NB4 (cell line): ENCODE measurements at regions not wholly inside any gene's neighbourhood (a gene's known extent, or its start where the extent isn't known, plus 50 kb on each side); places are given as distances from the start of the nearest gene placed in this dataset.

ENCODE experiments used
- DNase-seq: peaks from one replicate; pipeline ENCODE4 v3.0.0; 2010; ENCODE audit warnings: low read depth
- H3K4me3 ChIP-seq: one replicate; pipeline ENCODE4 v1.5.1; 2011; ENCODE audit warnings: mild to moderate bottlenecking, low read depth, low read length, moderate library complexity
- MYC ChIP-seq: IDR thresholded peaks from 2 replicates; pipeline ENCODE4 v1.6.1; 2011; ENCODE audit warnings: low read depth, low read length
- POLR2A ChIP-seq: IDR thresholded peaks from 2 replicates; pipeline ENCODE4 v1.6.1; 2011; ENCODE audit warnings: mild to moderate bottlenecking; ENCODE audit not compliant: insufficient read length; ENCODE audit errors: extremely low read depth
- TF ChIP-seq, protein P1 (sequence below): IDR thresholded peaks from 2 replicates; pipeline ENCODE4 v1.6.1; 2011; ENCODE audit warnings: low read depth, low read length
- TF ChIP-seq, protein P2 (sequence below): IDR thresholded peaks from one replicate; pipeline ENCODE4 v1.5.1; 2012; ENCODE audit warnings: low read depth, low read length

DNA sequence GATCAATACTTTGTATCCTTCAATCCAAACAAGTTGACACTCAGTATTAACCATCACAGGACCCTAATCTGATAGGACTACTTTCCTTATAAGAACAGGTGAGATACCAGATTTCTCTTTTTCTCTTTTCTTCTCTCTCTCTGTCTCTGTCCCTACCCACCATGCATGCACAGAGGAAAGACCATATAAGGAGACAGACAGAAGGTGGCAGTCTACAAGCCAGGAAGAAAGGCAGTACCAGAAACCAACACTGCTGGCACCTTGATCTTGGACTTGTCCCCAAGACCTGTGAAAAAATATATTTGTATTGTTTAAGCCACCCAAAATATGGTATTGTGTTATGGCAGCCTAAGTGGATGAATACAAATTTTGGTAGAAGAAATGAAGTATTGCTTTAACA is 156.2 kb upstream of the KCNH7 start:
- no peak for TF ChIP-seq POLR2A
- TF ChIP-seq, protein P1, sequence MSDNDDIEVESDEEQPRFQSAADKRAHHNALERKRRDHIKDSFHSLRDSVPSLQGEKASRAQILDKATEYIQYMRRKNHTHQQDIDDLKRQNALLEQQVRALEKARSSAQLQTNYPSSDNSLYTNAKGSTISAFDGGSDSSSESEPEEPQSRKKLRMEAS = no peak
- H3K4me3 ChIP-seq = no peak overlapping the region
- no peak for DNase-seq

DNA sequence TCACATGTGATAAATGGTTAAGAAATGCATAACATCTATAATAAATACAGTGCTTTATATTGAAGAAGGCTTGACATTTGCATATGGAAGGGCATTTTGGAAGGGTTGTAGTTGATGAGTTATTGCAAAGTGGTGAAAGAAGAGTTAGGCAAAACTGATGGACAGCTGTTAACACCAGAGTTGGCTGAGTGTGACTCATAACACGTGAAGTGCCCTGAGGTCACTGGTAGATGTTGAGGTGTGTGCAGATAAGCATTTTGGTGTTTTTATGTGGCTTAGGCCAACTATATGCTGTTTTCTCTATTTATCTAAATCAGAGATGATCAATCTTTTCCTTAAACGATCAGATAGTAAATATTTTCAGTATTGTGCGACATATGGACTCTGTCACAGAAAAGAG is 154.3 kb upstream of the KCNH7 start:
- DNase-seq = no peak
- H3K4me3 ChIP-seq = no peak overlapping the region
- TF ChIP-seq, protein P2, sequence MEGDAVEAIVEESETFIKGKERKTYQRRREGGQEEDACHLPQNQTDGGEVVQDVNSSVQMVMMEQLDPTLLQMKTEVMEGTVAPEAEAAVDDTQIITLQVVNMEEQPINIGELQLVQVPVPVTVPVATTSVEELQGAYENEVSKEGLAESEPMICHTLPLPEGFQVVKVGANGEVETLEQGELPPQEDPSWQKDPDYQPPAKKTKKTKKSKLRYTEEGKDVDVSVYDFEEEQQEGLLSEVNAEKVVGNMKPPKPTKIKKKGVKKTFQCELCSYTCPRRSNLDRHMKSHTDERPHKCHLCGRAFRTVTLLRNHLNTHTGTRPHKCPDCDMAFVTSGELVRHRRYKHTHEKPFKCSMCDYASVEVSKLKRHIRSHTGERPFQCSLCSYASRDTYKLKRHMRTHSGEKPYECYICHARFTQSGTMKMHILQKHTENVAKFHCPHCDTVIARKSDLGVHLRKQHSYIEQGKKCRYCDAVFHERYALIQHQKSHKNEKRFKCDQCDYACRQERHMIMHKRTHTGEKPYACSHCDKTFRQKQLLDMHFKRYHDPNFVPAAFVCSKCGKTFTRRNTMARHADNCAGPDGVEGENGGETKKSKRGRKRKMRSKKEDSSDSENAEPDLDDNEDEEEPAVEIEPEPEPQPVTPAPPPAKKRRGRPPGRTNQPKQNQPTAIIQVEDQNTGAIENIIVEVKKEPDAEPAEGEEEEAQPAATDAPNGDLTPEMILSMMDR = no peak
- no peak for TF ChIP-seq POLR2A
- no peak for TF ChIP-seq MYC
- TF ChIP-seq, protein P1 = no peak

DNA sequence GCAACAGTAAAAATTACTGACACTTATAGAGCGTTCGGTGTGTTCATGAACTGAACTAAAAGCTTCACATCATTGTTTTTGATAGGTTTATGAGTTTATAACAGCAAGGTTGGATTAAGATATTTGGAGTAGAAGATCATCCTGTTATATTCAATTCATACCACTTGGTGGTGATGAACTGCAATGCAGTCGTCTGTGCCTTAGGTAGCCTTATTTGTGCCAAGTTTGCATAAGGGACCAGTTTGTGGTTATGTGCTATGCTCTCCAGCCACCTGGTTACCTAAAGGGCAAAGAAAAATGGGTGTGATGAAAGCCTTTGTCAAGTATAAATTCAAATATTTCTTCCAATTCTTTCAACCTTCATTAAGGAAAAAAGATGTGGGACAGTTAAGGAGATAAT is 150.9 kb upstream of the KCNH7 start:
- no peak for DNase-seq
- TF ChIP-seq POLR2A = no peak
- no peak for TF ChIP-seq MYC
- TF ChIP-seq, protein P1 = no peak
- TF ChIP-seq, protein P2 = no peak
- no peak overlapping the region for H3K4me3 ChIP-seq

DNA sequence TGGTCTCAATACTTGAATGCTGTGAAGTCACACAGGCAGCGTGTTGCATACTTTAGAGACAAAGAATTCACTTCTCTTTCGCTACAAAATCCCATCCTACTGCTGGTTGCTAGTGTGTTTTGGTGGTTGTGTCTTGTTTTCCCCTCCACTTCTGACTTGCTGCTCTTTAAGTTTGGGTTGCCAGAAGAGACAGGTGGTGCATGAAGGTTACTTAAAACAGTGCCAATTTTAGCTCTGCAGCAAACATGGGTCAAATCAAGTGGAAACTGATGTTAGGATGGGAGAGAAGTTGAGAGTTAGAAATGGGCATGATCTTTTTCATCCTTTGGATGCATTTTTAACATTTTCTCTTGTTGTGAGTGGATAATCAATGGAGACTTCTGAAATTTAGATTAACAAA is 136.2 kb upstream of the KCNH7 start:
- no peak overlapping the region for H3K4me3 ChIP-seq
- DNase-seq = no peak
- TF ChIP-seq POLR2A (no peak), MYC (no peak)
- TF ChIP-seq, protein P1 = no peak
- TF ChIP-seq, protein P2 = no peak

DNA sequence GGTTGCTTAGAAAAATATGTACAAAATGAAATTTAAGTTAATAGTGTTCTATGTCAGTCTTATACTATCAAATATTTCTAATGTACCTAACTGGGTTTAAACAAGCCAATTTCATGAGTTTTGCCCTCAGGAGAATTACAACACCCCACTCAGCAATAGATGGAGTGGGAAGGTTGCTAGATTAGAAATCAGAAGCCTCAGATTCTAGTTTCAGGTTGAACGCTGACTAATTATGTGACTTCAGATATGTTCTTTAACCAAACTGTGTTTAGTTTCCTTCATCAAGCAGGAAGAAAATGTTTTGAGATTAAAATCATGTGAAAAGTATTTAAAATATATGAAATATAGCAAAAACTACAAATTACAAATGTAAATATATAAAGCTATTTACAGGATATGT is 133.8 kb upstream of the KCNH7 start:
- no peak overlapping the region for H3K4me3 ChIP-seq
- TF ChIP-seq, protein P2 = no peak
- TF ChIP-seq MYC (no peak), POLR2A (no peak)
- TF ChIP-seq, protein P1 = no peak
- no peak for DNase-seq

DNA sequence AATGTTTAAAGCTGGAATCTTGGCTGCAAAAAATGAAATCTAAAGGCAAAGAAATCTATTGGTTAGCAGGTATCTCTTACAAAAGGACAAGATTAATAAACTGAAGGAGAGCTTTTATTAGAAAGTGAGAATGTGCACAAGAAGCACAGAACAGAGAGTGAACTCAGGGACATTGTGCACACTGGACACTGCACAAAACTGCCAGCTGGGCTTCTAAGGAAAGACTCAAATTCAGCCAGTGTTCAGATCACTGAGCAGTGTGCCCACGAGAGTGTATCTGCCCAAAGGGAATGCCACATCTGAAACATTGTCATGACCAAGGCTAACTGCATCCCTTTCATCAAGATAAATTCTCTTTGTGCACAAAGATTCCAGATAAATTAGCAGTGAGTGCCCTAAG is 129.7 kb upstream of the KCNH7 start:
- TF ChIP-seq MYC = no peak
- TF ChIP-seq, protein P2 = no peak
- TF ChIP-seq, protein P1 = no peak
- TF ChIP-seq POLR2A = no peak
- no peak for DNase-seq

More for the DNA sequence above, 129.7 kb upstream of the KCNH7 start:
- no peak overlapping the region for H3K4me3 ChIP-seq
